Glutamatergic neuron (in vitro differentiated cells): ENCODE measurements at regions not wholly inside any gene's neighbourhood (a gene's known extent, or its start where the extent isn't known, plus 50 kb on each side); places are given as distances from the start of the nearest gene placed in this dataset.

Experiments
- DNase-seq: peaks from one replicate; pipeline ENCODE4 v3.0.0; 2022
- H3K27ac Mint-ChIP-seq: one replicate; pipeline ENCODE4 v1.8.0; 2020; ENCODE audit warnings: mild to moderate bottlenecking, mixed read lengths, inconsistent platforms; ENCODE audit not compliant: unreplicated experiment
- H3K27me3 Mint-ChIP-seq: one replicate; pipeline ENCODE4 v1.8.0; 2020; ENCODE audit warnings: mild to moderate bottlenecking, moderate library complexity, mixed read lengths, inconsistent platforms; ENCODE audit not compliant: unreplicated experiment
- H3K36me3 Mint-ChIP-seq: one replicate; pipeline ENCODE4 v1.8.0; 2020; ENCODE audit warnings: mild to moderate bottlenecking, mixed read lengths, inconsistent platforms; ENCODE audit not compliant: unreplicated experiment
- H3K4me1 Mint-ChIP-seq: one replicate; pipeline ENCODE4 v1.8.0; 2020; ENCODE audit warnings: mild to moderate bottlenecking, low read depth, mixed read lengths, inconsistent platforms; ENCODE audit not compliant: unreplicated experiment
- H3K4me3 Mint-ChIP-seq: one replicate; pipeline ENCODE4 v1.8.0; 2020; ENCODE audit warnings: mild to moderate bottlenecking, mixed read lengths, inconsistent platforms; ENCODE audit not compliant: unreplicated experiment
- H3K9me3 Mint-ChIP-seq: one replicate; pipeline ENCODE4 v1.8.0; 2020; ENCODE audit warnings: mild to moderate bottlenecking, moderate library complexity, mixed read lengths, inconsistent platforms; ENCODE audit not compliant: unreplicated experiment
- CTCF ChIP-seq: fragments of 200-600 bp; sonication (generic); IDR thresholded peaks from one replicate; pipeline ENCODE4 v1.5.0; 2021; ENCODE audit not compliant: partially characterized antibody, unreplicated experiment

GRCh38 chr16:87076950-87077749 is 240.0 kb downstream of the C16orf95 start:
- DNase-seq, result peak; percentile 73

GRCh38 chr16:87077750-87078127 is 239.5 kb downstream of the C16orf95 start:
- no peak overlapping the region for H3K4me3 Mint-ChIP-seq
- H3K27me3 Mint-ChIP-seq, result peaks cover 3% of the 10 kb centered on the region
- peaks cover 9% of the 10 kb centered on the region for H3K9me3 Mint-ChIP-seq
- peaks cover 32% of the 10 kb centered on the region for H3K36me3 Mint-ChIP-seq
- DNase-seq, result no peak
- no peak overlapping the region for H3K27ac Mint-ChIP-seq
- no peak for TF ChIP-seq CTCF
- H3K4me1 Mint-ChIP-seq, result peaks cover 14% of the 10 kb centered on the region

More at GRCh38 chr16:87076950-87077749, 240.0 kb downstream of the C16orf95 start:
- Mint-ChIP-seq H3K9me3 (peaks cover 9% of the 10 kb centered on the region), H3K27me3 (peaks cover 3% of the 10 kb centered on the region), H3K4me1 (peaks cover 14% of the 10 kb centered on the region), H3K27ac (no peak overlapping the region), H3K4me3 (no peak overlapping the region), H3K36me3 (peaks cover 29% of the 10 kb centered on the region)
- peak; percentile 62 for TF ChIP-seq CTCF

- Mint-ChIP-seq H3K27ac (no peak overlapping the region), H3K36me3 (peaks cover 38% of the 10 kb centered on the region), H3K4me3 (no peak overlapping the region), H3K27me3 (peaks cover 3% of the 10 kb centered on the region), H3K9me3 (peaks cover 11% of the 10 kb centered on the region), H3K4me1 (no peaks in the 10 kb centered on the region)
- DNase-seq, result no peak
- TF ChIP-seq CTCF, result no peak
These were observed 236.5 kb downstream of the C16orf95 start for GRCh38 chr16:87080571-87081167.

DNA sequence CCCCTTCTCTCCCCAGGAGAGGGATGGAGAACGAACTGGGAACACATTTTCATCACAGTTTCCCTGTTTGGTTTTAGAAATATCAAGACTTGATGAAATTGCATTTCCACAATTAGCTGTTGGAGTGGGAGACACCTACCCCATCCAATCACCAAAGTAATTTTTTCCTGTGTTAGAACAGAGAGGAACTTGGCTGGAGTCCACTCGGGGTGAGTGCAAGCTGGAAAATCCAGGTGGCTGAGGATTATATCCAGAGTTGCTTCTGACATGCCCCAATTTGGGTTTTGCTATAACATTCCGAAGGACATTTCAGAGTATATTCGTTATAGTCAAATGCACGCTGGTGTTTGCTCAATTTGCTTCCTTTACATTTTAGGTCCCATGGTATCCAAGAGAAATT is 231.8 kb downstream of the C16orf95 start:
- Mint-ChIP-seq H3K4me3 (no peak overlapping the region), H3K36me3 (peaks cover 26% of the 10 kb centered on the region), H3K27ac (no peak overlapping the region), H3K9me3 (peaks cover 2% of the 10 kb centered on the region), H3K4me1 (no peaks in the 10 kb centered on the region), H3K27me3 (peaks cover 4% of the 10 kb centered on the region)
- no peak for DNase-seq
- TF ChIP-seq CTCF, result no peak

DNA sequence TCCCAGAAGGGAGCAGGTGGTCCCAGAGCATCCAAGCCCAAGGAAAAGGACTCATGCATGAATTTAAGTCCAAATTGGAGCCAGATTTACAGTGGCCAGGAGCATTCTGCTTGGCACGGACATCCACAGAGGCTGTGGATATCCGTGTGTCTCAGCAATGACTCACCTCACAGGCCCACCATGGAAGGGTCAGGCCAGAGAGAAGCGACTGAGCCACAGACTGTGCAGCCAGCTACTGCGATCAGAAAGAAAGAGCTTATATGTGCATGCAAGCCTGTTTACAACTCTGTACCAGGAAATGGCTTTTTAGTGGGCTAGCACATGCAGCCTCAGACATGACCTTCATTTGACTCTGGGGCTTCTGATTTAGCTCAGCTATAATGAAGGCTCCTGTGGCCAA is 231.0 kb downstream of the C16orf95 start:
- Mint-ChIP-seq H3K36me3 (peaks cover 19% of the 10 kb centered on the region), H3K9me3 (peaks cover 2% of the 10 kb centered on the region), H3K27ac (no peak overlapping the region), H3K27me3 (peaks cover 4% of the 10 kb centered on the region), H3K4me3 (no peak overlapping the region), H3K4me1 (no peaks in the 10 kb centered on the region)
- no peak for TF ChIP-seq CTCF
- no peak for DNase-seq
